ENCODE measurements at regions not wholly inside any gene's neighbourhood (a gene's known extent, or its start where the extent isn't known, plus 50 kb on each side); places are given as distances from the start of the nearest gene placed in this dataset.

GRCh38 chr20:33908868-33909267 is 84.8 kb upstream of the RALY start:
- DNase-seq (ENCODE audit: low read depth in 1 of 2, low spot score in 2 of 2) (no peak), FAIRE-seq (no peak)
- Histone ChIP-seq H4K5ac (ENCODE audit: insufficient read length, low read depth, low read length) (no peak overlapping the region), H3K79me1 (ENCODE audit: low read depth, low read length) (no peaks in the 10 kb centered on the region), H3K14ac (ENCODE audit: insufficient read length) (no peak overlapping the region), H3K4me1 (replicated peaks in 1 of 4; ENCODE audit: control insufficient read depth in 3 of 4, insufficient read depth in 4 of 4, low read length in 3 of 4) (no peaks in the 10 kb centered on the region), H3K27me3 (replicated peaks in 1 of 4; ENCODE audit: control insufficient read depth in 3 of 4, extremely low read depth in 1 of 4, insufficient read depth in 3 of 4, low read length in 3 of 4) (no peaks in the 10 kb centered on the region), H2AK5ac (ENCODE audit: low read depth, low read length) (no peak overlapping the region), H3K23me2 (ENCODE audit: low read depth, low read length) (no peaks in the 10 kb centered on the region), H3K4ac (replicated peaks; ENCODE audit: insufficient read length, low read depth, low read length) (no peak overlapping the region), H2BK15ac (ENCODE audit: low read length) (no peak overlapping the region), H3K79me2 (ENCODE audit: control insufficient read depth in 1 of 2, insufficient read depth in 2 of 2, low read length in 2 of 2) (no peaks in the 10 kb centered on the region), H4K8ac (ENCODE audit: extremely low read depth, insufficient read depth, low read length) (no peak overlapping the region), H3K56ac (replicated peaks; ENCODE audit: insufficient read length, low read depth, low read length) (no peak overlapping the region), H4K91ac (replicated peaks; ENCODE audit: insufficient read length, low read length) (no peak overlapping the region), H2BK120ac (replicated peaks; ENCODE audit: low read depth, low read length) (no peak overlapping the region), H3K4me2 (ENCODE audit: insufficient read depth in 1 of 2, low read depth in 2 of 2, low read length in 2 of 2) (no peak overlapping the region), H2BK12ac (ENCODE audit: low read depth, low read length) (no peak overlapping the region), H2AFZ (ENCODE audit: low read length) (no peak overlapping the region), H2BK5ac (ENCODE audit: low read depth, low read length) (no peak overlapping the region), H3K18ac (ENCODE audit: extremely low read depth, low read length) (no peak overlapping the region), H3K4me3 (ENCODE audit: extremely low read depth in 1 of 4, insufficient read depth in 2 of 4, low read depth in 3 of 4, low read length in 4 of 4) (no peak overlapping the region), H3K9ac (replicated peaks in 1 of 4; ENCODE audit: extremely low read depth in 1 of 4, low read depth in 3 of 4, low read length in 3 of 4) (no peak overlapping the region), H4K20me1 (replicated peaks in 1 of 2; ENCODE audit: control insufficient read depth in 1 of 2, insufficient read depth in 2 of 2, low read length in 2 of 2) (no peaks in the 10 kb centered on the region), H3K9me3 (ENCODE audit: insufficient read depth in 2 of 2, low read depth in 1 of 2, low read length in 1 of 2) (no peaks in the 10 kb centered on the region; a peak in 1 of 4 replicates), H3K23ac (ENCODE audit: insufficient read length) (no peak overlapping the region), H3K36me3 (ENCODE audit: control insufficient read depth in 2 of 4, insufficient read depth in 4 of 4, low read length in 3 of 4) (no peaks in the 10 kb centered on the region), H3K27ac (ENCODE audit: low read depth, low read length) (no peak overlapping the region), H2BK20ac (ENCODE audit: low read length) (no peak overlapping the region)
- WGBS, 2 experiments (ENCODE audit: extremely low coverage in 1 of 2, insufficient coverage in 1 of 2, insufficient read length in 1 of 2, insufficient replicate concordance in 2 of 2, low coverage in 1 of 2, low lambda C conversion rate in 2 of 2, missing lambda C conversion rate in 1 of 2) = 91% methylated on average over 6 of the region's 6 CpGs; no CpG with 5 or more reads in 1 of the 2 experiments
- POLR2A ChIA-PET (ENCODE audit: partially characterized antibody) = no interaction called here
- CTCF ChIA-PET (ENCODE audit: partially characterized antibody) = interaction anchor here (1.7 to 1.9 kb wide), 2 partner anchors 11 to 19 kb away, joined by 3 to 13 read pairs; no protein-coding TSS in a partner anchor
- TF ChIP-seq MAX (IDR thresholded peaks at IDR 0.05) (no peak), CBX5 (IDR thresholded peaks at IDR 0.05; ENCODE audit: low read depth, low read length) (no peak), SP1 (IDR thresholded peaks at IDR 0.05; ENCODE audit: low read depth, low read length) (no peak), MAFK (IDR thresholded peaks at IDR 0.05; ENCODE audit: low read depth, low read length) (no peak), SAP30 (IDR thresholded peaks at IDR 0.05; ENCODE audit: insufficient read depth, insufficient replicate concordance, low read length) (no peak), BACH1 (IDR thresholded peaks at IDR 0.05; ENCODE audit: low read length) (no peak), HDAC2 (IDR thresholded peaks at IDR 0.05; ENCODE audit: borderline replicate concordance in 1 of 2, low read depth in 2 of 2, low read length in 2 of 2) (no peak), EZH2 (IDR thresholded peaks at IDR 0.05; ENCODE audit: low read depth, low read length, severe bottlenecking) (no peak), USF2 (IDR thresholded peaks at IDR 0.05; ENCODE audit: low read length) (no peak), EP300 (IDR thresholded peaks at IDR 0.05; ENCODE audit: borderline replicate concordance in 1 of 2, low read depth in 2 of 2, low read length in 2 of 2) (no peak), CBX8 (IDR thresholded peaks at IDR 0.05; ENCODE audit: borderline replicate concordance, low read depth, low read length) (no peak), RNF2 (IDR thresholded peaks at IDR 0.05; ENCODE audit: borderline replicate concordance, low read depth, low read length, missing control alignments, poor library complexity, severe bottlenecking) (no peak)

Measured in H1 (cell line).